GM19372 (cell line): ENCODE measurements at regions not wholly inside any gene's neighbourhood (a gene's known extent, or its start where the extent isn't known, plus 50 kb on each side); places are given as distances from the start of the nearest gene placed in this dataset.
"Not testable (repeated sequence)": the region's sequence is repeated elsewhere in the genome, so short reads cannot be mapped to it uniquely, and the experiment has no call there.

Experiments used
- ATAC-seq: cut with Tn5 transposase; IDR thresholded peaks from one replicate; pipeline ENCODE4 v1.9.1; 2021; ENCODE audit warnings: mild to moderate bottlenecking, low read depth, moderate library complexity; ENCODE audit not compliant: unreplicated experiment

GRCh38 chr5:92050970-92051369 is 667.9 kb upstream of the ARRDC3 start:
- ATAC-seq: no peak

- no peak for ATAC-seq
Observed at GRCh38 chr5:92041911-92042660, 659.0 kb upstream of the ARRDC3 start.

GRCh38 chr5:92041206-92041605 is 658.1 kb upstream of the ARRDC3 start:
- no peak for ATAC-seq

GRCh38 chr5:92029792-92030191 is 646.7 kb upstream of the ARRDC3 start:
- not testable (repeated sequence) for ATAC-seq

- no peak for ATAC-seq
Observed at GRCh38 chr5:92023555-92023954, 640.4 kb upstream of the ARRDC3 start.

GRCh38 chr5:92023141-92023471 is 640.0 kb upstream of the ARRDC3 start:
- no peak for ATAC-seq

- ATAC-seq: no peak
Observed at GRCh38 chr5:92022415-92023140, 639.5 kb upstream of the ARRDC3 start.

GRCh38 chr5:92019376-92019990 is 636.4 kb upstream of the ARRDC3 start:
- no peak for ATAC-seq

GRCh38 chr5:92017776-92018175 is 634.7 kb upstream of the ARRDC3 start:
- no peak for ATAC-seq

GRCh38 chr5:92011845-92012244 is 628.7 kb upstream of the ARRDC3 start:
- not testable (repeated sequence) for ATAC-seq

GRCh38 chr5:92003806-92004205 is 620.7 kb upstream of the ARRDC3 start:
- ATAC-seq: no peak

GRCh38 chr5:92002721-92003274 is 619.7 kb upstream of the ARRDC3 start:
- no peak for ATAC-seq

- no peak for ATAC-seq
Observed at GRCh38 chr5:91998774-91999173, 615.7 kb upstream of the ARRDC3 start.

- no peak for ATAC-seq
Observed at GRCh38 chr5:91983869-91984268, 600.8 kb upstream of the ARRDC3 start.

GRCh38 chr5:91978221-91978882 is 595.2 kb upstream of the ARRDC3 start:
- no peak for ATAC-seq

- ATAC-seq: no peak
Observed at GRCh38 chr5:91977579-91977978, 594.5 kb upstream of the ARRDC3 start.

GRCh38 chr5:91976451-91976850 is 593.3 kb upstream of the ARRDC3 start:
- ATAC-seq: no peak

GRCh38 chr5:91963166-91963565 is 580.0 kb upstream of the ARRDC3 start:
- no peak for ATAC-seq

GRCh38 chr5:91957666-91958065 is 574.5 kb upstream of the ARRDC3 start:
- no peak for ATAC-seq

- no peak for ATAC-seq
Observed at GRCh38 chr5:91956738-91957137, 573.6 kb upstream of the ARRDC3 start.

GRCh38 chr5:91955610-91956009 is 572.5 kb upstream of the ARRDC3 start:
- ATAC-seq: no peak
